ENCODE measurements at regions not wholly inside any gene's neighbourhood (a gene's known extent, or its start where the extent isn't known, plus 50 kb on each side); places are given as distances from the start of the nearest gene placed in this dataset.
"Not testable (repeated sequence)": the region's sequence is repeated elsewhere in the genome, so short reads cannot be mapped to it uniquely, and the experiment has no call there.

DNA sequence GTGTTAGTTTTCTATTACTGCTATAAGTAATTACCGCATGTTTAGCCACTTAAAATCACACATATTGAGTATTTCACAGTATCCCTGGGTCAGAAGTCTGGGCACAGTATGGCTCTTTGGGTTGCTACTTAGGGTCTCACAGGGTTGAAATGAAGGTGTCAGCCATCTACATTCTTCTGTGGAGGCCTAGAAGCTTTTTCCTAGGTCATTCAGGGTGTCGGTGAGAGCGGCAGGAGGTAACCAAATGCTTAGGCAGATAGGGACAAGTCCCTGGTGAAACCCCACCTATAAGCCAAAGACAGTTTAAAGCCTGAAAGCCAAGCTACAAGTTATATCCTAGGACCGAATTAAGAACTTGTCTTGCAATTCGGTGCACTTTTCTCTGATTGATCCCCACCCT lies 856.7 kb downstream of the PCDH17 start:
- Histone ChIP-seq H3K27ac (no peak overlapping the region), H3K4me3 (no peak overlapping the region), H3K4me1 (no peaks in the 10 kb centered on the region), H3K27me3 (no peaks in the 10 kb centered on the region), H3K9me3 (no peaks in the 10 kb centered on the region), H3K36me3 (no peaks in the 10 kb centered on the region)
- DNase-seq (no peak), ATAC-seq (no peak)
- intact Hi-C loops (cut with DNase I), result no loop called here
- TF ChIP-seq, protein P1, sequence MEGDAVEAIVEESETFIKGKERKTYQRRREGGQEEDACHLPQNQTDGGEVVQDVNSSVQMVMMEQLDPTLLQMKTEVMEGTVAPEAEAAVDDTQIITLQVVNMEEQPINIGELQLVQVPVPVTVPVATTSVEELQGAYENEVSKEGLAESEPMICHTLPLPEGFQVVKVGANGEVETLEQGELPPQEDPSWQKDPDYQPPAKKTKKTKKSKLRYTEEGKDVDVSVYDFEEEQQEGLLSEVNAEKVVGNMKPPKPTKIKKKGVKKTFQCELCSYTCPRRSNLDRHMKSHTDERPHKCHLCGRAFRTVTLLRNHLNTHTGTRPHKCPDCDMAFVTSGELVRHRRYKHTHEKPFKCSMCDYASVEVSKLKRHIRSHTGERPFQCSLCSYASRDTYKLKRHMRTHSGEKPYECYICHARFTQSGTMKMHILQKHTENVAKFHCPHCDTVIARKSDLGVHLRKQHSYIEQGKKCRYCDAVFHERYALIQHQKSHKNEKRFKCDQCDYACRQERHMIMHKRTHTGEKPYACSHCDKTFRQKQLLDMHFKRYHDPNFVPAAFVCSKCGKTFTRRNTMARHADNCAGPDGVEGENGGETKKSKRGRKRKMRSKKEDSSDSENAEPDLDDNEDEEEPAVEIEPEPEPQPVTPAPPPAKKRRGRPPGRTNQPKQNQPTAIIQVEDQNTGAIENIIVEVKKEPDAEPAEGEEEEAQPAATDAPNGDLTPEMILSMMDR (IDR thresholded peaks at IDR 0.05), result no peak
- TF ChIP-seq POLR2A (IDR thresholded peaks at IDR 0.05), result no peak
- 89 to 92% (median 90%) methylated on average over 5 of the region's 5 CpGs for WGBS, 4 donors

DNA sequence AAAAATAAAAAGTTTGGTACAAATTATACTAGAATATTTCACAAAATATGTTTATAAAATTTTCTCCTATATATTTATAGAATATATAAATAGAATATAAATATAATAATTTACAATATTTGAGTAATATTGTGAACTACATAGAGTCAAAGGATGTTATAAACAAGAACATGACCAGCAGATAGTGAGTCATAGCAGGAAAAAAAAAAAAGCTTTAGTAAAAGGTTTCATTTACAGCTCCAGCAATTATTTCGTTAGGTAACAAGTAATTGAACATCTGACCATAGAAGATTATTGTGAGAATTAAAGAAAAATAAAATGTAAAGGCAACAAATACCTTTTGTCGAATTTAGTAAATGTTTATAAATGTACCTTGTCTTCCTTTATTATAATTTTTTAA lies 864.1 kb downstream of the PCDH17 start:
- no peak for DNase-seq
- Histone ChIP-seq H3K36me3 (no peaks in the 10 kb centered on the region), H3K4me3 (no peak overlapping the region), H3K27ac (no peak overlapping the region), H3K9me3 (no peaks in the 10 kb centered on the region), H3K27me3 (no peaks in the 10 kb centered on the region), H3K4me1 (no peaks in the 10 kb centered on the region)
- intact Hi-C loops (cut with DNase I), result no loop called here
- 84 to 88% (median 86%) methylated on average over 2 of the region's 2 CpGs for WGBS, 4 donors
- ATAC-seq, result no peak
- TF ChIP-seq POLR2A (IDR thresholded peaks at IDR 0.05), result no peak
- TF ChIP-seq, protein P1 (IDR thresholded peaks at IDR 0.05), result no peak

DNA sequence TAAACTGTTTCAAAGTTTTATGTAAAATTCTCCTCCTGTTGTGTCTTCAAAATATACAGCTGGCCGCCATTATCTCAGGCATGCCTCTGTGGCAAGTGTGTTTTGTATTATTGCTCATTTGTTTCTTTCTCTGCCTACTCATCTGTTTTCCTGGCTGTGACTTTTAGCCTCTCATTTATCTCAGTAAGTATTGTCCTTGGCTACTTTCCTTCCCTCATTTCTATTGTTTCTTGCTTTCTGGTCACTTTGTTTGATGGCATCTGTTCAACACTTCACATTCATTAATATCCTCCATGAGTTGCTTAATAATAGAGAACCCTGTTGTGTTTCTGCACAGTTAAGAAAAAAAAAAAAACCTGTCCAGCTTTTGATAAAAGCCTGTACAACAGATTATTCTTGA lies 869.4 kb downstream of the PCDH17 start:
- no peak for TF ChIP-seq POLR2A (IDR thresholded peaks at IDR 0.05)
- TF ChIP-seq, protein P1 (IDR thresholded peaks at IDR 0.05), result no peak
- intact Hi-C loops (cut with DNase I), result no loop called here
- no peak overlapping the region for H3K4me3 ChIP-seq
- H3K4me1 ChIP-seq, result no peaks in the 10 kb centered on the region
- no peak overlapping the region for H3K27ac ChIP-seq
- WGBS, 4 donors, result 72 to 83% (median 79%) methylated on average over 1 of the region's 1 CpG
- DNase-seq, result no peak
- no peaks in the 10 kb centered on the region for H3K27me3 ChIP-seq
- no peaks in the 10 kb centered on the region for H3K36me3 ChIP-seq
- H3K9me3 ChIP-seq, result no peaks in the 10 kb centered on the region
- ATAC-seq, result no peak

DNA sequence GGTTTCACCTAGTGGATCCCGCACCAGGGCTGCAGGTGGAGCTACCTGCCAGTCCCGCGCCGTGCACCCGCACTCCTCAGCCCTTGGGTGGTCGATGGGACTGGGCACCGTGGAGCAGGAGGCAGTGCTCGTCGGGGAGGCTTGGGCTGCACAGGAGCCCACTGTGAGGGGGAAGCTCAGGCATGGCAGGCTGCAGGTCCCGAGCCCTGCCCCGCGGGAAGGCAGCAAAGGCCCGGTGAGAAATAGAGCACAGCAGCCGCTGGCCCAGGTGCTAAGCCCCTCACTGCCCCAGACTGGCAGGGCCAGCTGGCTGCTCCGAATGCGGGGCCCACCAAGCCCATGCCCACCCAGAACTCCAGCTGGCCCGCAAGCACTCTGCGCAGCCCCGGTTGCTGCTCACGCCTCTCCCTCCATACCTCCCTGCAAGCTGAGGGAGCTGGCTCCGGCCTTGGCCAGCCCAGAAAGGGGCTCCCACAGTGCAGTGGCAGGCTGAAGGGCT lies 872.7 kb downstream of the PCDH17 start:
- H3K9me3 ChIP-seq; H3K27ac ChIP-seq; H3K4me3 ChIP-seq; H3K36me3 ChIP-seq; H3K4me1 ChIP-seq; ATAC-seq; DNase-seq; H3K27me3 ChIP-seq; intact Hi-C loops (cut with DNase I): not testable (repeated sequence)
- 94 to 97% (median 96%) methylated on average over 20 to 21 of the region's 21 CpGs for whole genome bisulfite sequencing, 4 donors

DNA sequence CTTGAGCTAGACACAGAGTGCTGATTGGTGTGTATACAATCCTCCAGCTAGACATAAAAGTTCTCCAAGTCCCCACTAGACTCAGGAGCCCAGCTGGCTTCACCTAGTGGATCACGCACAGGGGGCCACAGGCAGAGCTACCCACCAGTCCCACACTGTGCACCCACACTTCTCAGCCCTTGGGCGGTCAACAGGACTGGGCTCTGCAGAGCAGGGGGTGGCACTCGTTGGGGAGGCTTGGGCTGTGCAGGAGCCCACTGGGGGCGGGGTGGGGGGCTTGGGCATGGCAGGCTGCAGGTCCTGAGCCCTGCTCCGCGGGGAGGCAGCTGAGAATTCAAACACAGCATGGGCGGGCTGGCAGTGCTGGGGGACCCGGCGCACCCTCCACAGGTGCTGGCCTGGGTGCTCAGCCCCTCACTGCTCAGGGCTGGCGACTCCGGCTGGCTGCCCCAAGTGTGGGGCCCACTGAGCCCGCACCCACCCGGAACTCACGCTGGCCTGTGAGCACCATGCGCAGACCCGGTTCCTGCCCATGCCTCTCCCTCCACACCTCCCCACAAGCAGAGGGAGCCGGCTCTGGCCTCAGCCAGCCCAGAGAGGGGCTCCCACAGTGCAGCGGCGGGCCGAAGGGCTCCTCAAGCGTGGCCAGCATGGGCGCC lies 873.8 kb downstream of the PCDH17 start:
- 92 to 99% (median 94%) methylated on average over 18 to 22 of the region's 22 CpGs; no CpG with 5 or more reads in 1 of the 4 donors for WGBS, 4 donors
- H3K27me3 ChIP-seq; H3K27ac ChIP-seq; ATAC-seq; DNase-seq; H3K4me3 ChIP-seq; H3K4me1 ChIP-seq; intact Hi-C loops (cut with DNase I); H3K36me3 ChIP-seq: not testable (repeated sequence)
- peaks cover 0 to 12% (median 0%) of the 10 kb centered on the region in 12 donors for H3K9me3 ChIP-seq

Measured in heart left ventricle (tissue), 16 donors.